ENCODE measurements at regions not wholly inside any gene's neighbourhood (a gene's known extent, or its start where the extent isn't known, plus 50 kb on each side); places are given as distances from the start of the nearest gene placed in this dataset.

DNA sequence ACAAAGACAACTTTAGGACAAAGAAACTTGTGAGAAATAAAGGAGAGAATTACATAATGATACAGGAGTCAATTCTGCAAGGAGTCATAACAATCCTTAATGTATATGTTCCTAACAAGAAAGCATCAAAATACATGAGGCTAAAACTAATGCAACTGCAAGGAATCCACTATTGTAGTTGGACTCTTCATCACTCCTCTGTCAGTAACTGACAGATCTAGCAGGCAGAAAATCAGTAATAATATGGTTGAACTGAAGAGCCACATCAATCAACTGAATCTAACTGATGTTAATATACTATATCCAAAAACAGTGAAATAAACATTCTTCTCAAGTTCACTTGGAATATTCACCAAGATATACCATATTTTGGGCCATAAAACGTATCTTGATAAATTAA lies 1806.4 kb upstream of the CELF4 start:
- Mint-ChIP-seq H3K27me3 (no peaks in the 10 kb centered on the region), H3K9me3 (peaks cover 8 to 10% of the 10 kb centered on the region in 2 donors), H3K4me1 (no peaks in the 10 kb centered on the region), H3K4me3 (no peak overlapping the region), H3K27ac (no peak overlapping the region)
- DNase-seq = no peak
- ATAC-seq = no peak

DNA sequence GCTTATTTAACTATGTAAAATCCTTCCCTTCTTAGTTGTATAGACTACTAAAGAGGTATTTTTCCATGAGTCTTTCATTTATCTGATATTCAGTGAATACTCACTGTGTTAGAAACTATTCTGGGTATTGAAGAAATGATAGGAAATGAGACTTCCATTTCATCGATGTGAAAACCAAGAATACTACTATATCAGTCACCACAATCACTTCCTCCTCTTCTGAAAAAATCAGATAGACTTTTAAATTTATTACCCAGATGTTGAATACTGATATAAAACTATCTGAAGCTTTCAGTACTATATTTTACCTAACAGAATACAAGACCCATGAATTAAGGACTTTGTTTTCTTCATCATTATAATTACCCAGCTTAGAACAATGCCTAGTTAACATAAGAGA lies 1801.1 kb upstream of the CELF4 start:
- Mint-ChIP-seq H3K9me3 (peaks cover 0 to 5% of the 10 kb centered on the region in 2 donors), H3K27me3 (no peaks in the 10 kb centered on the region), H3K27ac (no peak overlapping the region), H3K4me3 (no peak overlapping the region), H3K4me1 (no peaks in the 10 kb centered on the region)
- no peak for DNase-seq
- ATAC-seq = no peak

DNA sequence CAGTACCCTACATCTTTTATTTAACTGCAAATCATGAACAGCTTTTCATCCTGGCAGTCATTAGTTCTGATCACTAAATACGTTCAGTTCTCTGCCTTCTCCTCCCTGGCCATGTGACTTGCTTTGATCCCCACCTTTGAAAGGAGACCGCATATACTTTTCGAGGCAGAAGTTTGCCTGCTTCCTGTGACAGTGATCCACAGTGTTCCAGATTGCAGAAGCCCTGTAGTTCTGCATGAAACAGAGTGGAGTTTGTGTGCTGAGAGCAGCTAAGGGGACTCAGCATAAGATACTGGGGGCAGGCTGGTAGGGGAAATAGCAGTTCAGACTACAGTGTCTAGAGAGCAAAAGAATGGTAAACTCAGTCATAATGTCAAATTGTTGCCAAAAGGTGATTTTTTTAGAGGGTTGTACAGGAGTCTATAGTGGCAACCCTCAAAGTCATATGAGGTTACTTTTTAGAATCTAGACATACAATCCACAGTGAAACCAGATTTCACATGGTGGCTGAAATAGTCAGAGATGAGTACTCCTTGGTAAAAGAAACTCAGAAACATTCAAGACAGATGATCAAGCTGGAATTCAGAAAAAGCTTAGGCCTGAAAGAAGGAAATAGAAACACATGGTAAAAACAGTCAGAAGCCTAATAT lies 1800.4 kb upstream of the CELF4 start:
- Mint-ChIP-seq H3K27ac (no peak overlapping the region), H3K4me1 (no peaks in the 10 kb centered on the region), H3K4me3 (no peak overlapping the region), H3K9me3 (peaks cover 0 to 5% of the 10 kb centered on the region in 2 donors), H3K27me3 (no peaks in the 10 kb centered on the region)
- ATAC-seq (peak; percentile 28), DNase-seq (no peak)

DNA sequence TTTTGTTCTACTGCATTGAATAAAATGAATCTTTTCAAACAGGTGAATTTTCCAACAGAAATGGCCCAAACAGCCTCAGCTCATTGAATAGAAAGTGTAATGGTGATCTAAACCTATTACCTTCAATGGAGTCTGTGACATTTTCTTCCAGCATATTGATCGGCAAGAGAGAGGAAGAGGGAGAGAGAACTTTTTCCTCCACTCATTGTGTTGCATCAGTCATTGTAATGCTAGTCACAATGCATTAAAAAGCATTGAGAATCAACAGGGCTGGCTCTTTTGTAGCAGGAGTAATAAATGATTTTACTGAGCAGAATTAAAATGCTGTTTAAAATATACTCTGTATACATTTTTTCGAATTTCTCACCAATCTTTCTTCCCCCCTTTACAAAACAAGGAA lies 1794.5 kb upstream of the CELF4 start:
- Mint-ChIP-seq H3K9me3 (no peaks in the 10 kb centered on the region), H3K27ac (no peak overlapping the region), H3K27me3 (no peaks in the 10 kb centered on the region), H3K4me1 (no peaks in the 10 kb centered on the region), H3K4me3 (no peak overlapping the region)
- no peak for DNase-seq
- ATAC-seq = no peak

DNA sequence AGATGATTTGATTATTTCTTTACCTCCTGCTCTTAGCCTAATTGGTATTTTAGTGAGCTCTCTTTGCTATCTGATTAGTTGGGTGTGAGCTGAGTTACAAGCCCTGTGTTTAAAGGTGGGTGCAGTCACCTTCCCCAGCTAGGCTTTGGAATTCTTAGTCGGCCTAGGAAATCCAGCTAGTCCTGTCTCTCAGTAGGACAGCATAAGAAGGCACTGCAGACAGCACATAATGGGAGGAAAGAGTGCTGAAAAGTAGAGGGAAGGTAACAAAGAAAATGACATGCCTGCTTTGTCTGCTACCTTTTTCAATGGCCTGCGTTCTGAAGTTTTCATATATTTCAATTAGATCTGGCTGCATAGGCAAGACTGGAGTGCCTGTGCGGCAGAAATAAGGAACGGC lies 1794.0 kb upstream of the CELF4 start:
- no peak overlapping the region for H3K27ac Mint-ChIP-seq
- H3K9me3 Mint-ChIP-seq = no peaks in the 10 kb centered on the region
- H3K4me3 Mint-ChIP-seq = no peak overlapping the region
- H3K4me1 Mint-ChIP-seq = no peaks in the 10 kb centered on the region
- ATAC-seq = no peak
- DNase-seq = no peak
- H3K27me3 Mint-ChIP-seq = no peaks in the 10 kb centered on the region

DNA sequence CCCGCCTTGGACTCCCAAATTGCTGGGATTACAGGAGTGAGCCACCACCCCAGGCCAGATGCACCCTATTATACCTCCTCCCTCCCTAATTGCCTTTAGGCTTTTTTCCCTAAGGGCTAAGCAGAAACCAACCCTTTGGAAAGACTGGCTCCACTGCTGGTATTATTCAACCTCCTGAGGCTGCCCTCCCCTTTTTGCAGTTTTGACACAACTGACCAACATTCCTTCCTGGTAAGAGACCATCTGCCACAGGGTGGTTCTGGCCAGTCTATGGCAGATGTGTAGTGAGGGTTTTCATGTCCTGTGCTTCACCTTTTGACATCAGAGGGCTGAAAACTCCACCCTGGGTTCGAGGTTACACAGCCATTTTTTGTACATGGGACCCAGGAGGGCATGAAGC lies 1785.3 kb upstream of the CELF4 start:
- Mint-ChIP-seq H3K4me3 (no peak overlapping the region), H3K9me3 (no peaks in the 10 kb centered on the region), H3K4me1 (no peaks in the 10 kb centered on the region), H3K27ac (no peak overlapping the region), H3K27me3 (no peaks in the 10 kb centered on the region)
- ATAC-seq = no peak
- DNase-seq = no peak

DNA sequence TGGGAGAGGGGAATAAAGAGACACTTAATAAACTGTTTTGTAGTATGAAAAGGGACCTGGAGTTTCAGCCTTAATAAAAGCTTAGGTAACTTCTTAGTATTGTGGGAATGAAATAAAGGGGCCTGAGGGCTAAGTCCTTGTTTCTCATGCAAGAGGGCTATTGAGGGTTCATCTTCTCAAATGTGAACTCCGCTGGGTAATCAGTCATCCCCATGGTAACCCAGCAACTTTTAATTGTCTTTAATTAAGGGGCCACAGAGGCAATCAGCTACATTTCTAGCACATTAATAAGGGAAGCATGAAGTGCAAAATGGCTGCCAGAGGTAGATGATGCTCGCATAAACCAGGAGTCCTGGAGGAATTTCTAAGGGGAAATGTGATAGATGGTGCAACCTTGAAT lies 1784.2 kb upstream of the CELF4 start:
- H3K4me1 Mint-ChIP-seq = no peaks in the 10 kb centered on the region

GRCh38 chr18:39348757-39349156 lies 1783.2 kb upstream of the CELF4 start:
- ATAC-seq (no peak), DNase-seq (no peak)
- Mint-ChIP-seq H3K4me1 (no peaks in the 10 kb centered on the region), H3K4me3 (no peak overlapping the region), H3K27ac (no peak overlapping the region), H3K9me3 (peaks cover 0 to 6% of the 10 kb centered on the region in 2 donors), H3K27me3 (no peaks in the 10 kb centered on the region)

More for the DNA sequence above, 1784.2 kb upstream of the CELF4 start:
- Mint-ChIP-seq H3K27me3 (no peaks in the 10 kb centered on the region), H3K27ac (no peak overlapping the region), H3K9me3 (no peaks in the 10 kb centered on the region), H3K4me3 (no peak overlapping the region)
- no peak for ATAC-seq
- DNase-seq = no peak

GRCh38 chr18:39347701-39348100 lies 1782.1 kb upstream of the CELF4 start:
- Mint-ChIP-seq H3K4me1 (no peaks in the 10 kb centered on the region), H3K27me3 (no peaks in the 10 kb centered on the region), H3K9me3 (peaks cover 0 to 11% of the 10 kb centered on the region in 2 donors), H3K27ac (no peak overlapping the region), H3K4me3 (no peak overlapping the region)
- no peak for ATAC-seq
- no peak for DNase-seq

- ATAC-seq = no peak
- H3K27me3 Mint-ChIP-seq = no peaks in the 10 kb centered on the region
- peaks cover 0 to 11% of the 10 kb centered on the region in 2 donors for H3K9me3 Mint-ChIP-seq
- no peak for DNase-seq
- no peak overlapping the region for H3K4me3 Mint-ChIP-seq
- H3K27ac Mint-ChIP-seq = no peak overlapping the region
- no peaks in the 10 kb centered on the region for H3K4me1 Mint-ChIP-seq
Observed at GRCh38 chr18:39346916-39347315, 1781.3 kb upstream of the CELF4 start.

DNA sequence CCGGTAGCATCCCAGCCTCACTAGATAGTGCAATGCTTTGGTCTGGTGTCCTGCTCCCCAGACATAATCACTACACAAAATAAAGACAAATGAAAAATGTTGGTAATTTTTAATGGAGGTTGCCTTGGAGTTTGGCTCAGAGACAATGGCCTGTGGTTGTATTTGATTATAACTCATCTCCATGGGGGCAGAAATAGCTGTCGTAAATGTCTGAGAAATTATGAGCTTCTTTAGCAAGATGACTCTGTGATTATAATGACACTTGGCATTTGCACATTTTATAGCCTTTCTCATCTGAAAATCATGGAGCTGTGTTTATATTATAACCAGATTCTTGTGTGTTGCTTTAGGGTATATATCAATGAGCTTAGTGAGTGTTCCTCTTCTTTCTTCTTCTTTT lies 1779.7 kb upstream of the CELF4 start:
- DNase-seq (no peak), ATAC-seq (no peak)
- Mint-ChIP-seq H3K27ac (no peak overlapping the region), H3K27me3 (no peaks in the 10 kb centered on the region), H3K9me3 (peaks cover 0 to 11% of the 10 kb centered on the region in 2 donors), H3K4me3 (no peak overlapping the region), H3K4me1 (no peaks in the 10 kb centered on the region)

GRCh38 chr18:39344487-39344886 lies 1778.9 kb upstream of the CELF4 start:
- H3K9me3 Mint-ChIP-seq = peaks cover 6 to 11% of the 10 kb centered on the region in 2 donors
- H3K4me1 Mint-ChIP-seq = no peaks in the 10 kb centered on the region
- H3K4me3 Mint-ChIP-seq = no peak overlapping the region
- ATAC-seq (no peak), DNase-seq (no peak)
- no peaks in the 10 kb centered on the region for H3K27me3 Mint-ChIP-seq
- H3K27ac Mint-ChIP-seq = no peak overlapping the region

GRCh38 chr18:39341129-39341528 lies 1775.5 kb upstream of the CELF4 start:
- H3K27ac Mint-ChIP-seq = no peak overlapping the region
- no peak for ATAC-seq
- H3K27me3 Mint-ChIP-seq = no peaks in the 10 kb centered on the region

DNA sequence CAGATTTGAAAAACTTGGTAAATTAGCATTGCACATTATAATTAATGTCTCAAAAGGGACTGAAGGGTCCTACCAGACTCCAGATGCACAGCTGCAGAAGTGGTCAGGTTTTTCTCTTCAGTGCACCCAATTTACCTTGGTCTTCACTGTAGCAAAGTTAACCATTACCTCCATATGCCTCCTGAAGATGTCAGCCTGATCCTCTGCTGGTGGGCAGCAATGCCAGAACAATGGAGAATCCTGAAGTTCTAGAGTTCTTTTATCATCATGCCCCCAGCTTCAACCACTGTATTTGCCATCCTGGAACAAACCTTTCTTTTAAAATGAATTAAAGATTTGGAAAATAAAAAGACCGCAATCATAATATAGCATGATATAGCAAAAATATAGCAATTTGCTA lies 1774.8 kb upstream of the CELF4 start:
- no peaks in the 10 kb centered on the region for H3K4me1 Mint-ChIP-seq

More at GRCh38 chr18:39341129-39341528, 1775.5 kb upstream of the CELF4 start:
- DNase-seq = no peak
- Mint-ChIP-seq H3K9me3 (peaks cover 13 to 18% of the 10 kb centered on the region in 2 donors), H3K4me3 (no peak overlapping the region), H3K4me1 (no peaks in the 10 kb centered on the region)

DNA sequence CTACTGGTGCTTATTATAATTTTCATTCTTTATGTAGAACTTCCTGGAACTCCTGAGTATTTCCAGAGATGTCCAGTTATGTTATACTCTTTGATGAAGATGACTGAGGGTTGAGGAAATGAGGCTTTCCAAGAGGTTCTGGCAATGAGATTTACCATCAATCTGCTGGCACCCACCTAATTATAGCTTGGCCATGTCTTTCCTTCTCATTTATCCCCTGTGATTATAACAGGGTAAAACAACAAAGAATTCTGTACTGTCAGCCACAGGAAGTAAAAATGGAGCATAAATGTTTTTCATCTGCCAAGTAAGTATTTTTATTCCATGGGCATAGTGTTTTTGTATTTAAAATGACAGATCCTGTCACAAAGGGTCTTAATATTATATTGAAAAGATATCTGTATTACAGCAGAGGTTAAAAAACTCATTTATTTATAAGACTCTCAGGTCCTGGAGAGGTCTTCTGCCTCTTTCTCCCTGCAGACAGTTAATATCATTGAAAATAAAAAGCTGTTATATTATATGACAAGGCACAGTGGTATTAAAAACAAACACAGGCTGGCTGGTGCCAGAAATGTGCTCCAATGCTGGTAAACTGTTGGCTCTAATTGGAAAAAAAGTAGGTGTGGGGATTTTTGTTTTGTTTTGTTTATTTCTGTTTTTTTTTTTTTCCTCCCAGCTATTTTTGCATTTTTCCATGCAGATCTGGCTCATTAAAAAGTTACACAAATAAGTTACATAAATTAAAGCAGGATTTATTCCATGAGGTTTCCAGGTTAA lies 1764.1 kb upstream of the CELF4 start:
- Mint-ChIP-seq H3K27ac (no peak overlapping the region), H3K27me3 (no peaks in the 10 kb centered on the region), H3K9me3 (no peaks in the 10 kb centered on the region), H3K4me3 (no peak overlapping the region), H3K4me1 (no peaks in the 10 kb centered on the region)
- ATAC-seq (no peak), DNase-seq (no peak)

More for the DNA sequence above, 1774.8 kb upstream of the CELF4 start:
- Mint-ChIP-seq H3K9me3 (peaks cover 13 to 22% of the 10 kb centered on the region in 2 donors), H3K27me3 (no peaks in the 10 kb centered on the region), H3K27ac (no peak overlapping the region), H3K4me3 (no peak overlapping the region)
- ATAC-seq (no peak), DNase-seq (no peak)

DNA sequence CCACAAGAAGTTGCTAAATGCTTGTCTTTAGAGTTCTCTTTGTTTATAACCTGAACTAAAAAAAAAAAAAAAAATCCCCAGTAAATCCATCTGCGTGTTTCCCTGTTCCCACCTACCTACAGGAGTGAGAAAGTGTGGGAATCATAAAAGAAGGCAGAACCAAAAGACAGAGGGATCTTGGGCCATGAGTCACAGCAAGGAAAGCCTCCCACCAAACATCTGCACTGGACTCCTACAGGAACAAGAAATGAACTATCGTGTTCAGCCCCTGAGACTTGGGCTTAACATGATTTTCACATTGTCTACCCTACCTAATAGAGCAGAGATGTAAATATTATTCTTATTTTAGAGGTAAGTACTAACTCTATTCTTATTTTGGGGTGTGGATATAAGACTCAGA lies 1761.2 kb upstream of the CELF4 start:
- Mint-ChIP-seq H3K4me1 (no peaks in the 10 kb centered on the region), H3K27ac (no peak overlapping the region), H3K9me3 (no peaks in the 10 kb centered on the region), H3K4me3 (no peak overlapping the region), H3K27me3 (no peaks in the 10 kb centered on the region)
- no peak for ATAC-seq
- no peak for DNase-seq
